ENCODE measurements at regions not wholly inside any gene's neighbourhood (a gene's known extent, or its start where the extent isn't known, plus 50 kb on each side); places are given as distances from the start of the nearest gene placed in this dataset.
"Not testable (repeated sequence)": the region's sequence is repeated elsewhere in the genome, so short reads cannot be mapped to it uniquely, and the experiment has no call there.

DNA sequence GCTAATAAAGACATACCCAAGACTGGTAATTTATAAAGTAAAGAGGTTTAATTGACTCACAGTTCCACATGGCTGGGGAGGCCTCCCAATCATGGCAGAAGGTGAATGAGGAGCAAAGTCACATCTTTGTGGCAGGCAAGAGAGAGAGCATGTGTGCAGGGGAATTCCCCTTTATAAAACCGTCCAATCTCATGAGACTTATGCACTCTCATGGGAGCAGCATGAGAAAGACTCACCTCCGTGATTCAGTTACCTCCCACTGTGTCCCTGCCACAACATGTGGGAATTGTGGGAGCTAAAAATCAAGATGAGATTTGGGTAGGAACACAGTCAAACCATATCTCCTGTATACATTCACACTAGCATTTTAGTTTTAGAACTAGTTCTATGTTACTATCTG is 101.7 kb upstream of the NIPA1 start:
- not testable (repeated sequence) for DNase-seq

DNA sequence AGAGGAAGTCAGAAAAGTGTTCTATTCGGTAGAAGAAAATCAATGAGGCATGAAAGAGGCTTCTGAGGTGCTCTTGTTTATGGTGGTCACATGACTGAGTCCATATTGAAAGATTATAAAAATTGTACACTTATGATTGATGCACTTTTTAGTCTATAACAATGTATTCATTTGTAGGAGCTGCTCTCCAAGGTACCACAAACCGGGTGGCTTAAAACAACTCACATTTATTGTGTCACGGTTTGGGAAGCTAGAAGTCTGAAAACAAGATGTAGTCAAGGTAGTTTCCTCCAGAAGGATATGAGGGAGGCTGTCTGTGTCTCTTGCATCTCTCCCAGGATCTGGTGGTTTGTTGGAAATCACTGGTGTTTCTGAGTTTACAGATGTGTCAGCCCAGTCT is 86.6 kb upstream of the NIPA1 start:
- DNase-seq, result not testable (repeated sequence)

DNA sequence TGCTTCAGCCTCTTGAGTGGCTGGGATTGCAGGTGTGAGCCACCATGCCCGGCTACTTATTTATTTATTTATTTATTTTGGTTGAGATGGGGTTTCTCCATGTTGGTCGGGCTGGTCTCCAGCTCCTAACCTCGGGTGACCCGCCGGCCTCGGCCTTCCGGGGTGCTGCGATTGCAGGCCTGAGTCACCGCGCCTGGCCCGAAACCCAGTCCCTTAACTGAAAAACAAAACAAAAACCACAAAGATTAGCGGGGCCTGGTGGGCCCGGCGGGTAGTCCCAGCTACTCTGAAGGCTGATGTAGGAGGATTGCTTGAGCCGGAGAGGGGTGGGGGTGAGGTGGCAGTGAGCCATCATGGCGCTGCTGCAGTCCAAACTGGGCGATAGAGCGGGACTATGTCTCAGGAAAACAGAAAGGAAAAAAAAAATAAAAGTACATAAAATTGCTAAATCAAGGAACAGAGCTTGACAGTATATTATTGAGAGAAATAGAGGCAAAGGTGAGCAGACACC is 75.6 kb upstream of the NIPA1 start:
- DNase-seq, result not testable (repeated sequence)

DNA sequence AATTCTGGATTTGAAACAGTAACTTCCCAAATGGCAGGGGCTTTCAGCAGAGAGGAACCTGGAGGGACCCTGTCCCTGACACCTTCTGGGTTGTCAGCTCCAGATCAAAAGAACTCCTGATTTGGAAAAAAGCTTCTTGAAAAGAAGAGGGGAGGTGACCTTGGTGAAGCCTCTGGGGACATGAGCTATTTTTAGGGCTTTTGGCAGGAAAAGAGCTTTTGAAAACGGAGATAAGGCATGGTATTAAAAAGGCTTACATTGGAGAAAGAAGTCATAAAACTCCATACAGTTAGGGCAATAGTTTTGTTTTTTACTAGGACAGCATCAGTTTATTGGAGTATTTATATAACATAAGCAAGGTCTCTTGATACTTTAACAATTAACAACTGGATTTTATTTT is 72.5 kb upstream of the NIPA1 start:
- not testable (repeated sequence) for DNase-seq

DNA sequence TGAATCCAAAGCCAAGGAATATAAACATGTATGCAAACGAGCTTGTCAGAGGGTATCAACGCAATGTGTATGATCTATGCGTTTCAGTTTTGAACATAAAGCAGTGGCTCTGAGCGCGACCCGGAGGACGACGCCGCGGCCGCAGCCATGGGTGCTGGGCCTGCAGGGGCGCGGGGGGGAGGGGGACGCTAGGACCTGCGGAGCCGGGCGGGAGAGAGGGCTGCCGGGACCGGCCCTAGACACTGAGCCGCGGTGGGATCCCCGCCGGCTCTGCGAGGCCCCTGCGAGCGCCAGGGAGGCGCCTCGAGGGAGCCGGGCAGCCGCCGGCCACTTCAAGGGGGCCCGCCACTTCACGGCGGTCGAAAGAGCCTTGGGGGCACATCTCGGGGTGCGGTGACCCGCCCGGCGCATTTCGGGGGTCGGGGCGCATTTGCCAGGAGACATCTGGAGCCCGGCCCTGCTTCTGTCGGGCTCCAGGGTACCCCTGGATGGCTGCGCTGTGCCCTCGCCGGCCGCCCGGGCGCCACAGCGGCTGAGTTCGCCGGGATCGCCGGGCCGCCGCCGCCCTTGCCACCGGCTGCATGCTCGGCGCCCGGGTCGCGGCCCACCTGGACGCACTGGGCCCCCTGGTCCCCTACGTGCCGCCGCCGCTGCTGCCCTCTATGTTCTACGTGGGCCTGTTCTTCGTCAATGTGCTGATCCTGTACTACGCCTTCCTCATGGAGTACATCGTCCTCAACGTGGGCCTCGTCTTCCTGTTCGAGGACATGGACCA is 71.9 kb upstream of the NIPA1 start:
- DNase-seq, result not testable (repeated sequence)

DNA sequence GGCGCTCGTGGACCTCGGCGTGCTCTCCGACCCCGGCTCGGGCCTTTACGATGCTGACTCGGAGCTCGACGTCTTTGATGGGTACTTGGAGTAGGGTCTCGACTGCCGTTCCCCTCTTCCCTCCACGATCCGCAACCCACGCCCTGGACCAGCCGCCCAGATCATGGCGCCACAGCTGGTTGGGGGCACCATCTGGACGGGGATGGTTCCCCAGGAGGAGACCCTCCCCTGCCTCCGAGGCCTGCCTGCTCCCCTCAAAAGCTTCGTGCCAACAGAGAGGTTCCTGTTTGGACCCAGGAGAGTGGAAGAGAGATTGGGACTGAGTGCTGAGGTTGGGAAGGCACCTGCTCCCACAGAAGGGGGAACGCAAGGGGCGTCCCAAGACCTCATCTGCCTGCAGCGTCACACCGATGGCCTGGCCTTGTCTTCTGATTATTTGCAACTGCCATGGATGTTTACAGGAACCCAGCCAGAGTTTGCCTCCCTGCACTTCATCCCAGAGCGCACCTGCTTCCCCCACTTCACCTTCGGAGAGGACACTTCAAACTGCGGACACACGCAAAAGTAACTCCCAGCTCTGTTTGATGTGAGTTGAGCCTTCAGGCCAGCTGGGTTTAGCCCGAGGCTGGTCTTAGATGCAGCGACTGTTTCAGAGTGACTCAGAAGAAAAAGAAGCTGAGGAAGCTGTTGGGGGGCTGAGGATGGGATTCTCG is 71.2 kb upstream of the NIPA1 start:
- DNase-seq, result not testable (repeated sequence)

DNA sequence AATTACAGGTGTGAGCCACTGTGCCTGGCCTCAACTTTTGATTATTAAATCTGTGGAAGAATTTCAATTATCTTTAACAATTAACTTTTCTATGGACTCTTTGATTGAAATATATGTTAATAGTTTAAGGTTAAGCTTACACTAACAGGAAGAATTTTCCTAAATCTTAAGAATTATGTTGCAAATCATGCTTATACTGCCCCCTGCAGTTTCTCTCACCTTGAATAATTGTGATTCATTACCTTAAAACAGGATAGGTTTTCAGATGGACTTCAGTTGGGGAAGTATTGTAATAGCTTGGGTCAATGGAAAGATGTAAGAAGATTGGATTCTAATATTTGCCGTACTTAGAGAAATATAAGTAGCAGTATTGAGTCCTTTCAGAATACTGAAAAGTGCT is 66.5 kb upstream of the NIPA1 start:
- not testable (repeated sequence) for DNase-seq

DNA sequence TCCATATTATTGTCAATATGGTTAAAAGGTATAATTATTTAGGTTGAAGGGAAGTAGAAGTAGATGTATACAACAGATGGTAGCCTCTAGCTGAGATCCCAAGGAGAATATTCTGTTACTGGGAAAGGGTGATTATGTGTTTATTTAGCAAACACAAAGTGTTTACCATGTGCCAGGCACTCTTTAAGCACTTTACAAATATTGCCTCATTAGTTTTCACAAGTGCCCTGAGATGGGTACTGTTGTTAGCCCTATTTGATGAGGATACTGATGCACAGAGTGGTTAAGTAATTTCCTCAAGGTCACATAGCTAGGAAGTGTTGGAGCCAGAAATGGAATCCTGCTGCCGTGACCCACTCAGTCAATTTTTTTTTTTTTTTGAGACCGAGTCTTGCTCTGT is 60.3 kb upstream of the NIPA1 start:
- not testable (repeated sequence) for DNase-seq

DNA sequence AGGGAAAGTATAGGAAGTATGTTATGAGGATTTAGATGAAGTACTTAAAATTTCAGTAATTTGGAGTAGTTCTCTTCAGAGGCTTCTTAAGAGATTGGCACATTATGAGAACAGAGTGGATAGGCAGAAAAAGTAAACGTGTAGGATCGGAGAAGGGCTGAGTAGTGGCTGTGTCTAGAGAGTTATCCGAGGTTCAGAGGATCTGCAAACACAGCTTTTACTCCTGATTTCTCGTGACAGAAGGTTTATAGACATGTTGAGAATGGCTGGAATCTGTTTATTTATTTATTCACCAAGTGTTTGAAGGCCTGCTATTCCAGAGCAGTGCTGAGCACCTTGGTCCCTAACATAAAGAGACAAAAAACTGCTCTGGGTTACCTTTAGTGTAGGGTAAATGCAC is 51.4 kb upstream of the NIPA1 start:
- not testable (repeated sequence) for DNase-seq

DNA sequence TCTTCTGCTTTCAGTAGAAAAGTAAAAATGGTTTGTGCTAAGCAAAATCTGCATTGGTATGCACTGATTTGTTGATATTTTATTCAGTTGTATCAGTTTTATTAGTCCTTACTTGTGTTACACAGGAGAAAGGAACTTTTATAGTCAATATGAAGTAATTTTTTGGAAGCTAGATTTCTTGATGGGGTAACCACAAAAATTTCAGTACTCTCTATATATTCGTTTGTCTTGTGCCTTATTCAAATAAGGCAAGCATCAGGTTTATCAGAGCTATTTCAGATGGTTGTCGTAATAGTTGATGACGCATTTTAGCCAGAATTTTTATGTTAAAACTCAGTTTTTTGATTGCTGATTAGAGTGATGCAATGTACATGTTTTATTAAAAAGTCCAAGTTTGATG is 50.7 kb upstream of the NIPA1 start:
- DNase-seq, result no peak

DNA sequence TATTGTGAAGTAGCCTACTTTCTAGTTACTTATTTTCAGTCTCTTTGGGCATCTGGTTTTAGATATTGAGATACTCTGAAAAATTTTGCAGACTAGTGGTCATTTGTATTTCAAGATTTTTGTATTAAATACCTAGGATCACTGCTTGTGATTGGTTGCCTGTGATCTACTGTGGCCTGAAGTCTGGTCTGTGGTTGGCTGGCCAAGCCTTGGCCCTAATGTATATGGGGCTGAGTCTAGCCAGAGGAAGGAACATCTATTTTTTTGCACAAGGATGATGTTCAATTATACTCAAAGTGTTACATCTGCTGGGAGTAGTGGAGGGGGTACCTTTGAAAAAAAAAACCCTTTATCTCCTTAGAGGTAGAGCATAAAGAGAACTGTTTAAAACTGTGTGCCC is 50.2 kb upstream of the NIPA1 start:
- DNase-seq, result not testable (repeated sequence)
